ENCODE measurements at regions not wholly inside any gene's neighbourhood (a gene's known extent, or its start where the extent isn't known, plus 50 kb on each side); places are given as distances from the start of the nearest gene placed in this dataset.
"Not testable (repeated sequence)": the region's sequence is repeated elsewhere in the genome, so short reads cannot be mapped to it uniquely, and the experiment has no call there.

- Mint-ChIP-seq H3K36me3 (ENCODE audit: insufficient read depth) (no peaks in the 10 kb centered on the region), H3K9me3 (no peaks in the 10 kb centered on the region), H3K4me3 (no peak overlapping the region), H3K27ac (no peak overlapping the region), H3K27me3 (peaks cover 0 to 30% of the 10 kb centered on the region in 2 donors), H3K4me1 (ENCODE audit: low read depth in 2 of 2) (peaks cover 0 to 2% of the 10 kb centered on the region in 2 donors)
- ATAC-seq (replicated peaks) (no peak), DNase-seq (no peak)
Measured at GRCh38 chr4:151576627-151577026, 167.7 kb downstream of the FHIP1A start.

- Mint-ChIP-seq H3K36me3 (ENCODE audit: insufficient read depth) (no peaks in the 10 kb centered on the region), H3K4me3 (no peak overlapping the region), H3K4me1 (ENCODE audit: low read depth in 2 of 2) (no peaks in the 10 kb centered on the region), H3K27ac (no peak overlapping the region), H3K27me3 (peaks cover 16 to 31% of the 10 kb centered on the region in 2 donors), H3K9me3 (no peaks in the 10 kb centered on the region)
- DNase-seq, result no peak
- no peak for ATAC-seq (replicated peaks)
Measured at GRCh38 chr4:151581570-151581969, 172.6 kb downstream of the FHIP1A start.

GRCh38 chr4:151582098-151582497, 173.1 kb downstream of the FHIP1A start:
- no peak for DNase-seq
- Mint-ChIP-seq H3K27me3 (peaks cover 16 to 31% of the 10 kb centered on the region in 2 donors), H3K4me1 (ENCODE audit: low read depth in 2 of 2) (no peaks in the 10 kb centered on the region), H3K36me3 (ENCODE audit: insufficient read depth) (no peaks in the 10 kb centered on the region), H3K9me3 (no peaks in the 10 kb centered on the region), H3K4me3 (no peak overlapping the region), H3K27ac (no peak overlapping the region)
- ATAC-seq (replicated peaks), result no peak

GRCh38 chr4:151583157-151583914, 174.4 kb downstream of the FHIP1A start:
- Mint-ChIP-seq H3K9me3 (no peaks in the 10 kb centered on the region), H3K27ac (no peak overlapping the region), H3K27me3 (peaks cover 16 to 19% of the 10 kb centered on the region in 2 donors), H3K36me3 (ENCODE audit: insufficient read depth) (no peaks in the 10 kb centered on the region), H3K4me1 (ENCODE audit: low read depth in 2 of 2) (no peaks in the 10 kb centered on the region), H3K4me3 (no peak overlapping the region)
- DNase-seq, result no peak
- ATAC-seq (replicated peaks), result no peak

DNA sequence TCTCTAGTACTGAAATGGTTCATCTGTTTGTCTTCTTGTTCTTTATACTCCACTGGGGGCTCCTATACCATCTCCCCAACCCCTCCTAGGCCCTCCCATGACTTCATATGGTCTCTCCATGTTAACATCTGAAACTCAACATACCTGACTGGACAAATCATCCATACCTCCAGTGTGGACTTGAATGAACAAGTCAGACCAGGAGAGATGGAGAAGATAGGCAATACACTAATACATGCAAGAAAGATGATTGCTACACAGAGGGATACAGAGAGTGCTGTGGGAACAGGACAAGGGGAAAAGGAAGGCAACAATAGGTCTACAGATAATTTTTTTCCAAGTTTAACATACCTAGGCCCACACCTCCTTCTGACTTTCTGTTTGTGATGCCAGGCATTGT, 175.1 kb downstream of the FHIP1A start:
- peaks cover 19 to 20% of the 10 kb centered on the region in 2 donors for H3K27me3 Mint-ChIP-seq
- ATAC-seq (replicated peaks), result no peak
- no peaks in the 10 kb centered on the region for H3K4me1 Mint-ChIP-seq (ENCODE audit: low read depth in 2 of 2)
- no peak overlapping the region for H3K27ac Mint-ChIP-seq
- H3K4me3 Mint-ChIP-seq, result no peak overlapping the region
- H3K9me3 Mint-ChIP-seq, result no peaks in the 10 kb centered on the region
- no peaks in the 10 kb centered on the region for H3K36me3 Mint-ChIP-seq (ENCODE audit: insufficient read depth)
- no peak for DNase-seq

DNA sequence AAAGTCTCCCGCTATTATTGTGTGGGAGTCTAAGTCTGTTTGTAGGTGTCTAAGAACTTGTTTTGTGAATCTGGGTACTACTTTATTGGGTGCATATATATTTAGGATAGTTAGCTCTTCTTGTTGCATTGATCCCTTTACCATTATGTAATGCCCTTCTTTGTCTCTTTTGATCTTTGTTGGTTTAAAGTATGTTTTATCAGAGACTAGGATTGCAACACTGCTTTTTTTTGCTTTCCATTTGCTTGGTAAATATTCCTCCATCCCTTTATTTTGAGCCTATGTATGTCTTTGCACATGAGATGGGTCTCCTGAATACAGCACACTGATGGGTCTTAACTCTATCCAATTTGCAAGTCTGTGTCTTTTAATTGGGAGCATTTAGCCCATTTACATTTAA, 165.2 kb downstream of the GATB start:
- H3K27me3 Mint-ChIP-seq; DNase-seq; H3K4me3 Mint-ChIP-seq; H3K9me3 Mint-ChIP-seq; ATAC-seq (replicated peaks); H3K27ac Mint-ChIP-seq; H3K4me1 Mint-ChIP-seq (ENCODE audit: low read depth in 2 of 2); H3K36me3 Mint-ChIP-seq (ENCODE audit: insufficient read depth): not testable (repeated sequence)

DNA sequence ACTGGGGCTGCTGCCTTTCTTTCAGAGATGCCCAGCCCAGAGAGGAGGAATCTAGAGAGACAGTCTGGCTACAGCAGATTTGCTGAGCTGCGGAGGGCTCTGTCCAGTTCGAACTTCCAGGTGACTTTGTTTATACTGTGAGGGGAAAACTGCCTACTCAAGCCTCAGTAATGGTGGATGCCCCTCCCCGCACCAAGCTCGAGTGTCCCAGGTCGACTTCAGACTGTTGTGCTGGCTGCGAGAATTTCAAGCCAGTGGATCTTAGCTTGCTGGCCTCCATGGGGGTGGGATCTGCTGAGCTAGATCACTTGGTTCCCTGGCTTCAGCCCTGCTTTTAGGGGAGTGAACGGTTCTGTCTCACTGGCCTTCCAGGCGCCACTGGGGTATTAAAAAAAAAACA, 163.1 kb downstream of the GATB start:
- not testable (repeated sequence) for H3K27me3 Mint-ChIP-seq; H3K4me3 Mint-ChIP-seq; DNase-seq; H3K27ac Mint-ChIP-seq; H3K4me1 Mint-ChIP-seq (ENCODE audit: low read depth in 2 of 2); H3K36me3 Mint-ChIP-seq (ENCODE audit: insufficient read depth); H3K9me3 Mint-ChIP-seq; ATAC-seq (replicated peaks)

- no peak overlapping the region for H3K27ac Mint-ChIP-seq
- peaks cover 0 to 18% of the 10 kb centered on the region in 2 donors for H3K27me3 Mint-ChIP-seq
- H3K4me1 Mint-ChIP-seq (ENCODE audit: low read depth in 2 of 2), result peaks cover 0 to 2% of the 10 kb centered on the region in 2 donors
- no peak overlapping the region for H3K4me3 Mint-ChIP-seq
- no peaks in the 10 kb centered on the region for H3K9me3 Mint-ChIP-seq
- ATAC-seq (replicated peaks) (no peak), DNase-seq (no peak)
- H3K36me3 Mint-ChIP-seq (ENCODE audit: insufficient read depth), result no peaks in the 10 kb centered on the region
Measured at GRCh38 chr4:151599863-151600262, 160.9 kb downstream of the GATB start.

DNA sequence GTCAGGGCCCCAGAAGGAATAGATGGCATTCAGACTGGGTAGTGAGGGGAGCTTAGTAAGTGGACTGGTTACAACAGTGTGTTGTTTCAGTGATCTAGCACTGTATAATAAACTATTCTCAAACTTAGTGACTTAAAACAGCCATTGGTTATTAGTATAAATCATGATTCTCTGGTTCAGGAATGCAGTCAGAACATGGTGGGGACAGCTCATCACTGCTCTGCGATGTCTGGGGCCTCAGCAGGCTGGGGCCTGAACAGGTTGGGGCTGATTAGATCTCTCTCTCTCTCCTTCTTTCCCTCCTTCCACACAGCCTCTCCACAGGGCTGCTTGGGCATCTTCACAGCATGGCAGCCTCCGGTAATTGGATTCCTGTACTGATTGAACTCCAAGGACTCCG, 160.4 kb downstream of the GATB start:
- Mint-ChIP-seq H3K36me3 (ENCODE audit: insufficient read depth) (no peaks in the 10 kb centered on the region), H3K27me3 (peaks cover 0 to 22% of the 10 kb centered on the region in 2 donors), H3K4me1 (ENCODE audit: low read depth in 2 of 2) (peaks cover 0 to 3% of the 10 kb centered on the region in 2 donors), H3K4me3 (no peak overlapping the region), H3K27ac (no peak overlapping the region), H3K9me3 (no peaks in the 10 kb centered on the region)
- ATAC-seq (replicated peaks) (no peak), DNase-seq (no peak)

DNA sequence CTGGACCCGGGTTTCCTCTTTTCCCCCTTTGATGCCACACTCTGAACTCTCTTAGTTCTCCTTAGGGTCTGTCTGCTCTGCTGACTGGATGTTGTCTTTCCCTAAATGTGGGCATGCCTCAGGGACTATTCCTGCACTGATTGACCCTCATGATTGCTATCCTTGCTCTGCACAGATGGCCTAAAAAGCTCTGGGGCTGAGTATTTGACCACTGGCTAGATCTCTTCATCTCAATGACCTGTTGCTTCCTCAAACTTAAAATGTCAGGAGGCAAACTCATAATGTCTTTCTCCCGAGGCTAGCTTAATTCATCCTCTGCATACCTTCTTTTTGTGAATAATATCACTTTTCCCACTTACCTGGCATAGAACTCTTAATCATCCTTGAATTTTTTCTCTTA, 157.4 kb downstream of the GATB start:
- DNase-seq, result no peak
- Mint-ChIP-seq H3K27me3 (peaks cover 0 to 24% of the 10 kb centered on the region in 2 donors), H3K4me1 (ENCODE audit: low read depth in 2 of 2) (peaks cover 0 to 3% of the 10 kb centered on the region in 2 donors), H3K9me3 (no peaks in the 10 kb centered on the region), H3K4me3 (no peak overlapping the region), H3K36me3 (ENCODE audit: insufficient read depth) (peaks cover 2% of the 10 kb centered on the region), H3K27ac (no peak overlapping the region)
- ATAC-seq (replicated peaks), result no peak

- no peak overlapping the region for H3K27ac Mint-ChIP-seq
- ATAC-seq (replicated peaks) (no peak), DNase-seq (no peak)
- H3K36me3 Mint-ChIP-seq (ENCODE audit: insufficient read depth), result peaks cover 2% of the 10 kb centered on the region
- H3K9me3 Mint-ChIP-seq, result no peaks in the 10 kb centered on the region
- H3K4me3 Mint-ChIP-seq, result no peak overlapping the region
- peaks cover 0 to 3% of the 10 kb centered on the region in 2 donors for H3K4me1 Mint-ChIP-seq (ENCODE audit: low read depth in 2 of 2)
- H3K27me3 Mint-ChIP-seq, result peaks cover 0 to 33% of the 10 kb centered on the region in 2 donors
Measured at GRCh38 chr4:151604238-151604637, 156.6 kb downstream of the GATB start.

GRCh38 chr4:151605215-151605614, 155.6 kb downstream of the GATB start:
- Mint-ChIP-seq H3K27ac (no peak overlapping the region), H3K27me3 (peaks cover 0 to 33% of the 10 kb centered on the region in 2 donors), H3K4me1 (ENCODE audit: low read depth in 2 of 2) (peaks cover 0 to 3% of the 10 kb centered on the region in 2 donors), H3K4me3 (no peak overlapping the region), H3K36me3 (ENCODE audit: insufficient read depth) (peaks cover 2% of the 10 kb centered on the region), H3K9me3 (no peaks in the 10 kb centered on the region)
- no peak for DNase-seq
- ATAC-seq (replicated peaks), result no peak

GRCh38 chr4:151606061-151606460, 154.7 kb downstream of the GATB start:
- no peak overlapping the region for H3K27ac Mint-ChIP-seq

GRCh38 chr4:151610229-151610628, 150.6 kb downstream of the GATB start:
- ATAC-seq (replicated peaks) (no peak), DNase-seq (no peak)
- peaks cover 2% of the 10 kb centered on the region for H3K36me3 Mint-ChIP-seq (ENCODE audit: insufficient read depth)
- H3K4me3 Mint-ChIP-seq, result no peak overlapping the region
- no peaks in the 10 kb centered on the region for H3K9me3 Mint-ChIP-seq
- no peaks in the 10 kb centered on the region for H3K4me1 Mint-ChIP-seq (ENCODE audit: low read depth in 2 of 2)
- H3K27me3 Mint-ChIP-seq, result peaks cover 0 to 22% of the 10 kb centered on the region in 2 donors
- H3K27ac Mint-ChIP-seq, result no peak overlapping the region

More at GRCh38 chr4:151606061-151606460, 154.7 kb downstream of the GATB start:
- H3K9me3 Mint-ChIP-seq, result no peaks in the 10 kb centered on the region
- H3K4me3 Mint-ChIP-seq, result no peak overlapping the region
- H3K36me3 Mint-ChIP-seq (ENCODE audit: insufficient read depth), result peaks cover 2% of the 10 kb centered on the region
- H3K4me1 Mint-ChIP-seq (ENCODE audit: low read depth in 2 of 2), result peaks cover 0 to 3% of the 10 kb centered on the region in 2 donors
- no peak for ATAC-seq (replicated peaks)
- H3K27me3 Mint-ChIP-seq, result peaks cover 0 to 41% of the 10 kb centered on the region in 2 donors
- DNase-seq, result no peak

All from effector memory CD8-positive, alpha-beta T cell (primary cell).